A549 (cell line): ENCODE measurements at regions not wholly inside any gene's neighbourhood (a gene's known extent, or its start where the extent isn't known, plus 50 kb on each side); places are given as distances from the start of the nearest gene placed in this dataset.
"Not testable (repeated sequence)": the region's sequence is repeated elsewhere in the genome, so short reads cannot be mapped to it uniquely, and the experiment has no call there.

ENCODE experiments used
- JUNB ChIP-seq: fragments of >200 bp; sonication (Bioruptor Twin); formaldehyde crosslinking; IDR thresholded peaks from 2 replicates; pipeline ENCODE4 v1.6.1; 2016
- POLR2A ChIP-seq: IDR thresholded peaks from 2 replicates; pipeline ENCODE4 v1.6.1; 2012; ENCODE audit warnings: mild to moderate bottlenecking, low read length
- TF ChIP-seq, protein P1 (sequence below): fragments of >200 bp; sonication (Bioruptor Twin); formaldehyde crosslinking; IDR thresholded peaks from 3 replicates; pipeline ENCODE4 v1.5.1; 2016
- TF ChIP-seq, protein P2 (sequence below): fragments of 200-600 bp; sonication (generic); IDR thresholded peaks from 2 replicates; pipeline ENCODE4 v1.6.1; 2016; ENCODE audit warnings: antibody characterized with exemption, mild to moderate bottlenecking, moderate library complexity
- TF ChIP-seq, protein P3 (sequence below): fragments of >200 bp; sonication (Bioruptor Twin); formaldehyde crosslinking; IDR thresholded peaks from 3 replicates; pipeline ENCODE4 v1.6.1; 2016

DNA sequence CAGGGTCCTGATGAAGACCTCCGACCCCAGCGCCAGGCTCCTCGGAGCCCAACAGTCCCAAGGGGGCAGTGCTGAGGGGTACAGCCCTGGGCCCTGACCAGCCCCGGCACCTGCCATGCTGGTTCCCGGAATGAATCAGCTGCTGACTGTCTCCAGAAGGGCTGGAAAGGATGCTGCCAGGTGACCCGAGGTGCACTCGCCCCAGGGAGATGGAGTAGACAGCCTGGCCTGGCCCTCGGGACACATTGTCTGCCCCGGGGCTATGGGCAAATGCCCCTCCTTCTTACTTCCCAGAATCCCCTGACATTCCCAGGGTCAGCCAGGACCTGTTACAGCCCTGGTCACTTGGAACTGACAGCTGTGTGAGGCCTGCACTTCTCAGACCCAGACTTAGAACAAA lies 5485.8 kb upstream of the TPTE start:
- not testable (repeated sequence) for TF ChIP-seq POLR2A, JUNB
- TF ChIP-seq, protein P1, sequence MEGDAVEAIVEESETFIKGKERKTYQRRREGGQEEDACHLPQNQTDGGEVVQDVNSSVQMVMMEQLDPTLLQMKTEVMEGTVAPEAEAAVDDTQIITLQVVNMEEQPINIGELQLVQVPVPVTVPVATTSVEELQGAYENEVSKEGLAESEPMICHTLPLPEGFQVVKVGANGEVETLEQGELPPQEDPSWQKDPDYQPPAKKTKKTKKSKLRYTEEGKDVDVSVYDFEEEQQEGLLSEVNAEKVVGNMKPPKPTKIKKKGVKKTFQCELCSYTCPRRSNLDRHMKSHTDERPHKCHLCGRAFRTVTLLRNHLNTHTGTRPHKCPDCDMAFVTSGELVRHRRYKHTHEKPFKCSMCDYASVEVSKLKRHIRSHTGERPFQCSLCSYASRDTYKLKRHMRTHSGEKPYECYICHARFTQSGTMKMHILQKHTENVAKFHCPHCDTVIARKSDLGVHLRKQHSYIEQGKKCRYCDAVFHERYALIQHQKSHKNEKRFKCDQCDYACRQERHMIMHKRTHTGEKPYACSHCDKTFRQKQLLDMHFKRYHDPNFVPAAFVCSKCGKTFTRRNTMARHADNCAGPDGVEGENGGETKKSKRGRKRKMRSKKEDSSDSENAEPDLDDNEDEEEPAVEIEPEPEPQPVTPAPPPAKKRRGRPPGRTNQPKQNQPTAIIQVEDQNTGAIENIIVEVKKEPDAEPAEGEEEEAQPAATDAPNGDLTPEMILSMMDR, result not testable (repeated sequence)
- TF ChIP-seq, protein P2, sequence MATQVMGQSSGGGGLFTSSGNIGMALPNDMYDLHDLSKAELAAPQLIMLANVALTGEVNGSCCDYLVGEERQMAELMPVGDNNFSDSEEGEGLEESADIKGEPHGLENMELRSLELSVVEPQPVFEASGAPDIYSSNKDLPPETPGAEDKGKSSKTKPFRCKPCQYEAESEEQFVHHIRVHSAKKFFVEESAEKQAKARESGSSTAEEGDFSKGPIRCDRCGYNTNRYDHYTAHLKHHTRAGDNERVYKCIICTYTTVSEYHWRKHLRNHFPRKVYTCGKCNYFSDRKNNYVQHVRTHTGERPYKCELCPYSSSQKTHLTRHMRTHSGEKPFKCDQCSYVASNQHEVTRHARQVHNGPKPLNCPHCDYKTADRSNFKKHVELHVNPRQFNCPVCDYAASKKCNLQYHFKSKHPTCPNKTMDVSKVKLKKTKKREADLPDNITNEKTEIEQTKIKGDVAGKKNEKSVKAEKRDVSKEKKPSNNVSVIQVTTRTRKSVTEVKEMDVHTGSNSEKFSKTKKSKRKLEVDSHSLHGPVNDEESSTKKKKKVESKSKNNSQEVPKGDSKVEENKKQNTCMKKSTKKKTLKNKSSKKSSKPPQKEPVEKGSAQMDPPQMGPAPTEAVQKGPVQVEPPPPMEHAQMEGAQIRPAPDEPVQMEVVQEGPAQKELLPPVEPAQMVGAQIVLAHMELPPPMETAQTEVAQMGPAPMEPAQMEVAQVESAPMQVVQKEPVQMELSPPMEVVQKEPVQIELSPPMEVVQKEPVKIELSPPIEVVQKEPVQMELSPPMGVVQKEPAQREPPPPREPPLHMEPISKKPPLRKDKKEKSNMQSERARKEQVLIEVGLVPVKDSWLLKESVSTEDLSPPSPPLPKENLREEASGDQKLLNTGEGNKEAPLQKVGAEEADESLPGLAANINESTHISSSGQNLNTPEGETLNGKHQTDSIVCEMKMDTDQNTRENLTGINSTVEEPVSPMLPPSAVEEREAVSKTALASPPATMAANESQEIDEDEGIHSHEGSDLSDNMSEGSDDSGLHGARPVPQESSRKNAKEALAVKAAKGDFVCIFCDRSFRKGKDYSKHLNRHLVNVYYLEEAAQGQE, result not testable (repeated sequence)
- TF ChIP-seq, protein P3, sequence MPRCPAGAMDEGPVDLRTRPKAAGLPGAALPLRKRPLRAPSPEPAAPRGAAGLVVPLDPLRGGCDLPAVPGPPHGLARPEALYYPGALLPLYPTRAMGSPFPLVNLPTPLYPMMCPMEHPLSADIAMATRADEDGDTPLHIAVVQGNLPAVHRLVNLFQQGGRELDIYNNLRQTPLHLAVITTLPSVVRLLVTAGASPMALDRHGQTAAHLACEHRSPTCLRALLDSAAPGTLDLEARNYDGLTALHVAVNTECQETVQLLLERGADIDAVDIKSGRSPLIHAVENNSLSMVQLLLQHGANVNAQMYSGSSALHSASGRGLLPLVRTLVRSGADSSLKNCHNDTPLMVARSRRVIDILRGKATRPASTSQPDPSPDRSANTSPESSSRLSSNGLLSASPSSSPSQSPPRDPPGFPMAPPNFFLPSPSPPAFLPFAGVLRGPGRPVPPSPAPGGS, result not testable (repeated sequence)
